GM10266 (cell line): ENCODE measurements at regions not wholly inside any gene's neighbourhood (a gene's known extent, or its start where the extent isn't known, plus 50 kb on each side); places are given as distances from the start of the nearest gene placed in this dataset.

Source experiments
- DNase-seq: peaks from one replicate; pipeline ENCODE4 v3.0.0; 2012; ENCODE audit errors: extremely low spot score
- CTCF ChIP-seq: IDR thresholded peaks from 2 replicates; pipeline ENCODE4 v1.5.1; 2012; ENCODE audit warnings: mild to moderate bottlenecking, low read depth; ENCODE audit not compliant: control insufficient read depth, insufficient read depth; ENCODE audit errors: missing control alignments

- DNase-seq = no peak
- TF ChIP-seq CTCF = no peak
These were observed 375.7 kb downstream of the GJA1 start for GRCh38 chr6:121811106-121811505.

- DNase-seq = no peak
- TF ChIP-seq CTCF = no peak
These were observed 380.9 kb downstream of the GJA1 start for GRCh38 chr6:121816361-121816760.

- TF ChIP-seq CTCF = no peak
These were observed 381.6 kb downstream of the GJA1 start for GRCh38 chr6:121816906-121817540.

DNA sequence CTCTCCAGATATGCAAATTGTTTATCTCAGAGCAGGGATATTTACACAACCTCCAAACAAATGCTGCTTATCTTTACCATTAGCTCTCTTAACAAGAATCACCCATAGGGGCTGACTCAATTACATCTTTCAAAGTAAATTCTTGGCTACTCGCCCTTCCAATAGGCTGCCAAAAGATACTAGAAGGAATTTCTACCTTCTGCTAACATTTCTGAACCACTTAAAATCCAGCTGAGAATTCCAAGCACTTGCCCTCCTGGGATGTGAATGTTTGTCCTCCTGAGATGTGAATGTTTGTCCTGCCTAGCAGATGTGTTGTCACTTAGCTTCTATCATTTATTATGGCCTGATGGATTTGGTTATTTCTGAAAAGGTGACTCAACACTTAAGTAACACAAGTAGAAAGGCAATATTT lies 388.0 kb downstream of the GJA1 start:
- DNase-seq = no peak
- no peak for TF ChIP-seq CTCF

More at GRCh38 chr6:121816906-121817540, 381.6 kb downstream of the GJA1 start:
- DNase-seq = no peak

DNA sequence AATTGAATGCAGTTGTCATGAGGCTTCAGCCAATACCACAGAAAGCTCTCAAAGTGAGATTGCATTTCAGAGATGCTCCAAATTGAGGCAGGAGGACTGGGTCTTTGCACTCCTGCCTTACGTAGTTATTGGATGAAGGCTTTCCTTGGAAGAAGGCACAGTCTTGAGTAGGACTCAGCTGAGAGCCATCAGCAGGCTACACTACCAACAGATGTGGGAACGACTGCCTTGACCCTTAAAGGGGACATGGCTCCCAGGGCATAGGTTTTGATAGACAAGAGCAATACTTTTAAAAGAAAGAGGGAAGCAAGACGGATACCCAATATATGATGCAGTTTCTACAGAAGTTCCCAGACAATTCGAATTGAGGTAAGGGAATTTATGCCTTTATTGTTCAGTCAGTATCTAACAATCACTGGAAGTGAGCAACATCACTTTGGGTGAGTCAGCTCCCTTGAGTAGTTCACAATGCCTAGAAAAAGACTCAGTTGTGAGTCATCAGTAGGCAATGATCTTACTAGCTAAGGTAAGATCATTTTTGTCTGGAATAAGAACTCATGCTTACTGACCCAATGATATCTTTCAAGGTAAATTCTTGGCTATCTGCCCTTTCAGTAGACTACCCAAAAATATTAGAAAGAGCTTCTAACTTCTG lies 390.8 kb downstream of the GJA1 start:
- DNase-seq = no peak
- no peak for TF ChIP-seq CTCF

DNA sequence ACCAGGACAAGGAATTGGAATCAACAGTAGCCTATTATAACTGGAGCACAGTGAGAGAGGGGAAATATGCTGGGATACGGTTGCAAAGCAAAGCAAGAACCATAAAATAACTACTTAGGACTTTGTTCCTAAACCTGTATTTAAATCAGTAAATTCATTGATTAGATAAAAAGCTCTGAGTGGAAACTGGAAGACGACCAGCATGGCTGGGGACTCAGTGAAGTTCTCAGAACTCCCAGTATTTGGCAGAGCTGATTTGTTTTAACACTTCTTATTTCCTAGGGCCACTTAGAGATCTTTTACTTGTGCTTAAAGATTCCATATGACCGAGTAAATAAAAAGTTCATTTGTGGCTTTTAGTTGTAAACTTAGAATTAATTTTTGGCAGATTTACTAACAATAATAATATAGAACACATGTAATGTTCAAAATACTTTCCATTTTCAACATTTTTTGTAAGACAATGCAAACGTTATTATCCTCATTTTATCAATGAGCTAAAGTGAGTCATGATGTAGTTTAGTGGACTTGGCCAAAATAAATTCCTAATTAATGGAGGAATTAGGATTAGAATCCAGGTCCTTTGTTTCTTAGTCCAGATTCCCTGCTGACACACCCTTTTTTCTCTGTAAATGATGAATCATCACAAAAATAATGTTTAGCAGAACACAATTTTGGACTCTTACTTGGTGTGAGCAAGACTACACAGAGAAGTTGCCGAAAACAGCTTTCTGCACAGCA lies 392.9 kb downstream of the GJA1 start:
- DNase-seq = no peak
- TF ChIP-seq CTCF = no peak

- TF ChIP-seq CTCF = no peak
- no peak for DNase-seq
These were observed 395.3 kb downstream of the GJA1 start for GRCh38 chr6:121830736-121831135.
